ENCODE measurements at regions not wholly inside any gene's neighbourhood (a gene's known extent, or its start where the extent isn't known, plus 50 kb on each side); places are given as distances from the start of the nearest gene placed in this dataset.
A peak's percentile ranks its signal among the peaks of the same experiment; 100 is the strongest.

- no peak overlapping the region for H3K4me2 ChIP-seq
- H3K9ac ChIP-seq = no peak overlapping the region; the same call in 1 of the 2 replicates
- WGBS (ENCODE audit: low lambda C conversion rate) = 97% methylated on average over 3 of the region's 3 CpGs
- no peak overlapping the region for H3K4me3 ChIP-seq (ENCODE audit: low read depth in 2 of 2, low read length in 1 of 2)
- peaks cover 6% of the 10 kb centered on the region for H3F3A ChIP-seq (replicated peaks; ENCODE audit: insufficient read depth)
- ChIA-PET POLR2A (interaction anchor here (0.9 kb wide), 1 partner anchor 10 kb away, joined by 3 read pairs; no protein-coding TSS in a partner anchor), CTCF (interaction anchor here (1.3 kb wide), 1 partner anchor 213 kb away, joined by 4 read pairs; no protein-coding TSS in a partner anchor)
- peaks cover 4 to 8% of the 10 kb centered on the region in 2 experiments for H3K4me1 ChIP-seq (ENCODE audit: control insufficient read depth in 1 of 2, insufficient read depth in 2 of 2, low read depth in 1 of 2, low read length in 1 of 2)
- H3K9me3 ChIP-seq = no peaks in the 10 kb centered on the region
- peak overlapping the region in 1 of 2 experiments; percentile 87; a peak in 2 of 4 replicates for H3K27ac ChIP-seq (ENCODE audit: low read depth in 2 of 2, low read length in 1 of 2)
- no peaks in the 10 kb centered on the region for H3K9me2 ChIP-seq
- H3K36me3 ChIP-seq (replicated peaks in 1 of 2; ENCODE audit: control insufficient read depth in 1 of 2, insufficient read depth in 2 of 2, low read length in 1 of 2) = no peaks in the 10 kb centered on the region
- TF ChIP-seq TEAD4 (IDR thresholded peaks at IDR 0.05; ENCODE audit: borderline replicate concordance, insufficient read depth) = no peak
- TF ChIP-seq MAX (IDR thresholded peaks at IDR 0.05; ENCODE audit: low read depth) = no peak
- no peak for TF ChIP-seq REST (IDR thresholded peaks at IDR 0.05; ENCODE audit: low read depth, low read length)
- TF ChIP-seq NFIC (IDR thresholded peaks at IDR 0.05; ENCODE audit: borderline replicate concordance) = no peak
- no peak for TF ChIP-seq FOSL2 (IDR thresholded peaks at IDR 0.05; ENCODE audit: borderline replicate concordance, low read depth)
- no peak for TF ChIP-seq TCF12 (IDR thresholded peaks at IDR 0.05)
- no peak for TF ChIP-seq MXI1 (IDR thresholded peaks at IDR 0.05; ENCODE audit: low read depth, low read length)
- TF ChIP-seq POLR2AphosphoS5 (IDR thresholded peaks at IDR 0.05; ENCODE audit: low read depth, low read length) = no peak
- no peaks in the 10 kb centered on the region for H4K20me1 ChIP-seq (ENCODE audit: insufficient read depth)
- no peaks in the 10 kb centered on the region for H3K27me3 ChIP-seq (ENCODE audit: insufficient read depth)
- H2AFZ ChIP-seq (ENCODE audit: low read depth) = no peak overlapping the region
- DNase-seq = no peak
- H3K79me2 ChIP-seq (ENCODE audit: insufficient read depth) = no peaks in the 10 kb centered on the region
These were observed 211.2 kb upstream of the MARCKS start for GRCh38 chr6:113645986-113646385.

GRCh38 chr6:113646701-113647100 is 210.4 kb upstream of the MARCKS start:
- H3K9me2 ChIP-seq = no peaks in the 10 kb centered on the region
- peaks cover 6% of the 10 kb centered on the region for H3F3A ChIP-seq (replicated peaks; ENCODE audit: insufficient read depth)
- DNase-seq = no peak
- ChIA-PET POLR2A (interaction anchor here (0.9 kb wide), 1 partner anchor 10 kb away, joined by 3 read pairs; no protein-coding TSS in a partner anchor), CTCF (no interaction called here)
- H3K4me2 ChIP-seq = no peak overlapping the region
- H2AFZ ChIP-seq (ENCODE audit: low read depth) = no peak overlapping the region
- no peak overlapping the region for H3K9ac ChIP-seq
- H3K36me3 ChIP-seq (replicated peaks in 1 of 2; ENCODE audit: control insufficient read depth in 1 of 2, insufficient read depth in 2 of 2, low read length in 1 of 2) = no peaks in the 10 kb centered on the region
- 82% methylated on average over 4 of the region's 4 CpGs for WGBS (ENCODE audit: low lambda C conversion rate)
- no peaks in the 10 kb centered on the region for H4K20me1 ChIP-seq (ENCODE audit: insufficient read depth)
- H3K27ac ChIP-seq (ENCODE audit: low read depth in 2 of 2, low read length in 1 of 2) = no peak overlapping the region
- H3K4me1 ChIP-seq (ENCODE audit: control insufficient read depth in 1 of 2, insufficient read depth in 2 of 2, low read depth in 1 of 2, low read length in 1 of 2) = peaks cover 4 to 10% of the 10 kb centered on the region in 2 experiments
- H3K9me3 ChIP-seq = no peaks in the 10 kb centered on the region
- H3K27me3 ChIP-seq (ENCODE audit: insufficient read depth) = no peaks in the 10 kb centered on the region
- H3K79me2 ChIP-seq (ENCODE audit: insufficient read depth) = no peaks in the 10 kb centered on the region
- H3K4me3 ChIP-seq (ENCODE audit: low read depth in 2 of 2, low read length in 1 of 2) = no peak overlapping the region
- no peak for TF ChIP-seq MXI1 (IDR thresholded peaks at IDR 0.05; ENCODE audit: low read depth, low read length)
- TF ChIP-seq FOSL2 (IDR thresholded peaks at IDR 0.05; ENCODE audit: borderline replicate concordance, low read depth) = no peak
- no peak for TF ChIP-seq TCF12 (IDR thresholded peaks at IDR 0.05)
- TF ChIP-seq CTCF (IDR thresholded peaks at IDR 0.05) = no peak
- TF ChIP-seq REST (IDR thresholded peaks at IDR 0.05; ENCODE audit: low read depth, low read length) = no peak
- no peak for TF ChIP-seq RFX5 (IDR thresholded peaks at IDR 0.05; ENCODE audit: low read length)
- no peak for TF ChIP-seq NRF1 (IDR thresholded peaks at IDR 0.05; ENCODE audit: low read depth, low read length)
- TF ChIP-seq EZH2phosphoT487 (IDR thresholded peaks at IDR 0.05; ENCODE audit: borderline replicate concordance, low read depth) = no peak
- TF ChIP-seq NFIC (IDR thresholded peaks at IDR 0.05; ENCODE audit: borderline replicate concordance) = no peak
- TF ChIP-seq MEF2A (IDR thresholded peaks at IDR 0.05; ENCODE audit: borderline replicate concordance, low read depth) = no peak
- no peak for TF ChIP-seq TAF1 (IDR thresholded peaks at IDR 0.05; ENCODE audit: borderline replicate concordance, low read depth, low read length)
- TF ChIP-seq MAX (IDR thresholded peaks at IDR 0.05; ENCODE audit: low read depth) = no peak
- TF ChIP-seq YY1 (IDR thresholded peaks at IDR 0.05; ENCODE audit: low read depth) = no peak
- no peak for TF ChIP-seq RCOR1 (IDR thresholded peaks at IDR 0.05; ENCODE audit: low read length)

All from SK-N-SH (cell line).